Calu3 (cell line): ENCODE measurements at regions not wholly inside any gene's neighbourhood (a gene's known extent, or its start where the extent isn't known, plus 50 kb on each side); places are given as distances from the start of the nearest gene placed in this dataset.

Experiments
- BruUV-seq: library from RNA; stranded (reverse); fragments of 400-500 nt; replicated peaks from 2 replicates; lab custom pipeline; 2021; lab: Mats Ljungman, UMichigan
- CTCF ChIA-PET: fragments of 300-600 bp; sonication (Branson Sonifier 250); formaldehyde crosslinking; loops from one replicate; lab custom pipeline; 2022; ENCODE audit warnings: antibody characterized with exemption; lab: Charles Lee
- DNase-seq: peaks from one replicate; pipeline ENCODE4 v3.0.0; 2022
- H3K27ac Mint-ChIP-seq: one replicate; pipeline ENCODE4 v1.8.0; 2022; ENCODE audit warnings: mixed read lengths; ENCODE audit not compliant: unreplicated experiment
- H3K27me3 Mint-ChIP-seq: one replicate; pipeline ENCODE4 v1.8.0; 2022; ENCODE audit warnings: mixed read lengths; ENCODE audit not compliant: unreplicated experiment
- H3K36me3 Mint-ChIP-seq: one replicate; pipeline ENCODE4 v1.8.0; 2022; ENCODE audit warnings: mild to moderate bottlenecking, moderate library complexity, mixed read lengths; ENCODE audit not compliant: insufficient read depth, unreplicated experiment
- H3K4me1 Mint-ChIP-seq: one replicate; pipeline ENCODE4 v1.8.0; 2022; ENCODE audit warnings: mild to moderate bottlenecking, low read depth, mixed read lengths; ENCODE audit not compliant: unreplicated experiment
- H3K4me3 Mint-ChIP-seq: one replicate; pipeline ENCODE4 v1.8.0; 2022; ENCODE audit warnings: mild to moderate bottlenecking, low read depth, moderate library complexity, mixed read lengths; ENCODE audit not compliant: unreplicated experiment
- H3K9me3 Mint-ChIP-seq: one replicate; pipeline ENCODE4 v1.8.0; 2022; ENCODE audit warnings: low read depth, mixed read lengths; ENCODE audit not compliant: unreplicated experiment
- intact Hi-C: fragments of 100-400 bp; cut with micrococcal nuclease; formaldehyde crosslinking; loops from one replicate; pipeline ENCODE4 v1.10.0; 2022; ENCODE audit not compliant: unreplicated experiment
- TF ChIP-seq, protein P1 (sequence below): fragments of 200-600 bp; IDR thresholded peaks from one replicate; pipeline ENCODE4 v1.8.0; 2022; ENCODE audit warnings: antibody characterized with exemption; ENCODE audit not compliant: unreplicated experiment

GRCh38 chr21:17901458-17902079 lies 82.4 kb upstream of the C21orf91 start:
- no peaks in the 10 kb centered on the region for H3K36me3 Mint-ChIP-seq
- TF ChIP-seq, protein P1, sequence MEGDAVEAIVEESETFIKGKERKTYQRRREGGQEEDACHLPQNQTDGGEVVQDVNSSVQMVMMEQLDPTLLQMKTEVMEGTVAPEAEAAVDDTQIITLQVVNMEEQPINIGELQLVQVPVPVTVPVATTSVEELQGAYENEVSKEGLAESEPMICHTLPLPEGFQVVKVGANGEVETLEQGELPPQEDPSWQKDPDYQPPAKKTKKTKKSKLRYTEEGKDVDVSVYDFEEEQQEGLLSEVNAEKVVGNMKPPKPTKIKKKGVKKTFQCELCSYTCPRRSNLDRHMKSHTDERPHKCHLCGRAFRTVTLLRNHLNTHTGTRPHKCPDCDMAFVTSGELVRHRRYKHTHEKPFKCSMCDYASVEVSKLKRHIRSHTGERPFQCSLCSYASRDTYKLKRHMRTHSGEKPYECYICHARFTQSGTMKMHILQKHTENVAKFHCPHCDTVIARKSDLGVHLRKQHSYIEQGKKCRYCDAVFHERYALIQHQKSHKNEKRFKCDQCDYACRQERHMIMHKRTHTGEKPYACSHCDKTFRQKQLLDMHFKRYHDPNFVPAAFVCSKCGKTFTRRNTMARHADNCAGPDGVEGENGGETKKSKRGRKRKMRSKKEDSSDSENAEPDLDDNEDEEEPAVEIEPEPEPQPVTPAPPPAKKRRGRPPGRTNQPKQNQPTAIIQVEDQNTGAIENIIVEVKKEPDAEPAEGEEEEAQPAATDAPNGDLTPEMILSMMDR, result no peak
- no peaks in the 10 kb centered on the region for H3K27me3 Mint-ChIP-seq
- intact Hi-C loops, result loop anchor here (2.0 kb wide), 1 partner anchor 69 kb away; no protein-coding TSS in a partner anchor
- no peak for DNase-seq
- no peak overlapping the region for H3K27ac Mint-ChIP-seq
- H3K4me3 Mint-ChIP-seq, result no peak overlapping the region
- no peaks in the 10 kb centered on the region for H3K4me1 Mint-ChIP-seq
- CTCF ChIA-PET, result no interaction called here
- no peaks in the 10 kb centered on the region for H3K9me3 Mint-ChIP-seq
- no TSS peak for BruUV-seq

DNA sequence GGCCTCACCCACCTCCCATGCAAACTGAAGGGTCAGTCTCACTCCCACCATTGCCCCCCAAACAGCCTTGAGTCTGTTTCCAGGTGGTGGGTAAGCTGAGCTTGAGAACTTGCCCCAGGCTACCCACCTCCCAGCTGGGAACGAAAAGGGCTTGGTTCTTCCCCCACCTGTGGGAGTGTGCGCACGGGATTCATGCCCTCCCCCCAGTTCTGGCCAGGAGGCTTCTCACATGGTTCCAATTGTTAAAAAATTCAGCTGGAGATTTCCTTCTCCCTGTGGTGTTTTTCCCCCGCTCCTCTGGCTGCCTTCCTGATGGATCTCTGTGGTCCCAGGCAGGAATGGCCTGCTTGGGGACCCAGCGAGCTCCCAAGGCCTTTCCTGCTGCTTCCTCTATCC lies 81.8 kb upstream of the C21orf91 start:
- Mint-ChIP-seq H3K36me3 (no peaks in the 10 kb centered on the region), H3K9me3 (no peaks in the 10 kb centered on the region), H3K27ac (no peak overlapping the region), H3K27me3 (no peaks in the 10 kb centered on the region), H3K4me3 (no peak overlapping the region), H3K4me1 (no peaks in the 10 kb centered on the region)
- TF ChIP-seq, protein P1, result no peak
- BruUV-seq, result no TSS peak
- CTCF ChIA-PET, result no interaction called here
- no peak for DNase-seq
- intact Hi-C loops, result loop anchor here (2.0 kb wide), 1 partner anchor 68 kb away; no protein-coding TSS in a partner anchor

- DNase-seq, result no peak
- no TSS peak for BruUV-seq
- intact Hi-C loops, result loop anchor here (2.0 kb wide), 1 partner anchor 68 kb away; no protein-coding TSS in a partner anchor
- CTCF ChIA-PET, result no interaction called here
- TF ChIP-seq, protein P1, result no peak
- Mint-ChIP-seq H3K27me3 (no peaks in the 10 kb centered on the region), H3K27ac (no peak overlapping the region), H3K4me3 (no peak overlapping the region), H3K9me3 (no peaks in the 10 kb centered on the region), H3K4me1 (no peaks in the 10 kb centered on the region), H3K36me3 (no peaks in the 10 kb centered on the region)
These were observed 81.3 kb upstream of the C21orf91 start for GRCh38 chr21:17900281-17900989.

GRCh38 chr21:17889171-17889570 lies 70.0 kb upstream of the C21orf91 start:
- DNase-seq, result no peak
- intact Hi-C loops, result no loop called here
- H3K4me1 Mint-ChIP-seq, result no peaks in the 10 kb centered on the region
- CTCF ChIA-PET, result no interaction called here
- no peaks in the 10 kb centered on the region for H3K36me3 Mint-ChIP-seq
- peaks cover 13% of the 10 kb centered on the region for H3K27me3 Mint-ChIP-seq
- H3K4me3 Mint-ChIP-seq, result no peak overlapping the region
- BruUV-seq, result no TSS peak
- TF ChIP-seq, protein P1, result no peak
- H3K9me3 Mint-ChIP-seq, result no peaks in the 10 kb centered on the region
- H3K27ac Mint-ChIP-seq, result no peak overlapping the region
